ENCODE measurements at regions not wholly inside any gene's neighbourhood (a gene's known extent, or its start where the extent isn't known, plus 50 kb on each side); places are given as distances from the start of the nearest gene placed in this dataset.
"Not testable (repeated sequence)": the region's sequence is repeated elsewhere in the genome, so short reads cannot be mapped to it uniquely, and the experiment has no call there.

DNA sequence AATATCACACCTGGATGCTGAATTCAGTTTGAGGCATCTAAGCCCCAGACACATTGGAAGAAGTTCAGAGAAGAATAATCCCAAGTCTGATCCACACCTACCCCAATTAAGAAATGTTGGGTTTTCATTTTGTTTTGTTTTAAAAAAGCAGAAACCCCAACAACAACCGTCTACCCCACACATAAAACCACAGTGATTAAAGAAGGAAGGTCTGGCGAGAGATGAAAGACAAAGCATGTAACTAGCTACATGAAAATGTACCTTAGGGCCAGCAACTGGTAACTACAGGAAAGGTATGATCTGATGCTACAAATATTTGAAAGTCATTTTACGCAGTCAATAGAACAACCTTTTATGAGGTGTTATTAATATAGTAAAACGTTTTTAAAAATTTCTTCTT lies 1112.3 kb downstream of the GATA3 start:
- Histone ChIP-seq H3K27me3 (no peaks in the 10 kb centered on the region), H3K9me3 (no peaks in the 10 kb centered on the region), H3K36me3 (no peaks in the 10 kb centered on the region), H3K4me1 (no peaks in the 10 kb centered on the region), H3K4me3 (ENCODE audit: low read depth, low read length) (no peak overlapping the region)
- no peak for DNase-seq
- TF ChIP-seq, protein P1, sequence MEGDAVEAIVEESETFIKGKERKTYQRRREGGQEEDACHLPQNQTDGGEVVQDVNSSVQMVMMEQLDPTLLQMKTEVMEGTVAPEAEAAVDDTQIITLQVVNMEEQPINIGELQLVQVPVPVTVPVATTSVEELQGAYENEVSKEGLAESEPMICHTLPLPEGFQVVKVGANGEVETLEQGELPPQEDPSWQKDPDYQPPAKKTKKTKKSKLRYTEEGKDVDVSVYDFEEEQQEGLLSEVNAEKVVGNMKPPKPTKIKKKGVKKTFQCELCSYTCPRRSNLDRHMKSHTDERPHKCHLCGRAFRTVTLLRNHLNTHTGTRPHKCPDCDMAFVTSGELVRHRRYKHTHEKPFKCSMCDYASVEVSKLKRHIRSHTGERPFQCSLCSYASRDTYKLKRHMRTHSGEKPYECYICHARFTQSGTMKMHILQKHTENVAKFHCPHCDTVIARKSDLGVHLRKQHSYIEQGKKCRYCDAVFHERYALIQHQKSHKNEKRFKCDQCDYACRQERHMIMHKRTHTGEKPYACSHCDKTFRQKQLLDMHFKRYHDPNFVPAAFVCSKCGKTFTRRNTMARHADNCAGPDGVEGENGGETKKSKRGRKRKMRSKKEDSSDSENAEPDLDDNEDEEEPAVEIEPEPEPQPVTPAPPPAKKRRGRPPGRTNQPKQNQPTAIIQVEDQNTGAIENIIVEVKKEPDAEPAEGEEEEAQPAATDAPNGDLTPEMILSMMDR (IDR thresholded peaks at IDR 0.05; ENCODE audit: low read depth, low read length), result no peak

DNA sequence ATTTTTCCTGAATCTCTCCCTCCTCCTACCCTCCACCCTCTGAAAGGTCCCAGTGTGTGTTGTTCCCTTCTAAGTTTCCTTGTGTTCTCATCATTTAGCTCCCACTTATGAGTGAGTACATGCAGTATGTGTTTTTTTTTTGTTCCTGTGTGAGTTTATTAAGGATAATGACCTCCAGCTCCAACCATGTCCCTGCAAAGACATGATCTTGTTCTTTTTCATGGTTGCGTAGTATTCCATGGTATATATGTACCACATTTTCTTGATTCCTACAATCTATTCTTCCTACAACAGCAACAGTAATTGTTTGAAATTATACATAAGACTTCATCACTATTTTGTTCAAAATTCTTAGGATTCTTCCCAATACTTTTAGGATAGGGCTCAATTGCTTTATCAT lies 1117.8 kb downstream of the GATA3 start:
- no peaks in the 10 kb centered on the region for H3K9me3 ChIP-seq
- no peaks in the 10 kb centered on the region for H3K4me1 ChIP-seq
- no peak overlapping the region for H3K4me3 ChIP-seq (ENCODE audit: low read depth, low read length)
- H3K27me3 ChIP-seq, result no peaks in the 10 kb centered on the region
- H3K36me3 ChIP-seq, result no peaks in the 10 kb centered on the region
- no peak for DNase-seq
- TF ChIP-seq, protein P1 (IDR thresholded peaks at IDR 0.05; ENCODE audit: low read depth, low read length), result no peak

DNA sequence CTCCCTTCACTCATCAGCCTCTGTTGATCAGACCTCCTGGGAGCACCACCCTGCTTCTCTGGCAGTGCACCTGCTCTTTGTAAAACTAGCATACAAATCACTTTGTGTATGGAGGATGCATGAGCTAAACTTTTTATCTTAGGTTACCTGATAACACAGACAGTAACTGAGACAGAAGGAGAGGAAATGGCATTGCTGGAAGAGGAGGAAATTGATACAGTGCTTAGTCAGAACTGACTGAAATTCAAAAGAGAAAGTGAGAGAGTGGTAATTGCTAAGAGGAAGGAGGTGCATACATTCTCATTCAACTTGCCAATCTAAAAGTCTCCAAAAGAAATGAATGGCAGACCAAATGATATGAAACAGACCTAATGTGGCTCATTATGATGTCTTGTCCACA lies 1120.7 kb downstream of the GATA3 start:
- no peaks in the 10 kb centered on the region for H3K9me3 ChIP-seq
- TF ChIP-seq, protein P1 (IDR thresholded peaks at IDR 0.05; ENCODE audit: low read depth, low read length), result no peak
- no peak for DNase-seq
- H3K36me3 ChIP-seq, result no peaks in the 10 kb centered on the region
- H3K27me3 ChIP-seq, result no peaks in the 10 kb centered on the region
- no peaks in the 10 kb centered on the region; the same call in 1 of the 2 replicates for H3K4me1 ChIP-seq
- H3K4me3 ChIP-seq (ENCODE audit: low read depth, low read length), result no peak overlapping the region

DNA sequence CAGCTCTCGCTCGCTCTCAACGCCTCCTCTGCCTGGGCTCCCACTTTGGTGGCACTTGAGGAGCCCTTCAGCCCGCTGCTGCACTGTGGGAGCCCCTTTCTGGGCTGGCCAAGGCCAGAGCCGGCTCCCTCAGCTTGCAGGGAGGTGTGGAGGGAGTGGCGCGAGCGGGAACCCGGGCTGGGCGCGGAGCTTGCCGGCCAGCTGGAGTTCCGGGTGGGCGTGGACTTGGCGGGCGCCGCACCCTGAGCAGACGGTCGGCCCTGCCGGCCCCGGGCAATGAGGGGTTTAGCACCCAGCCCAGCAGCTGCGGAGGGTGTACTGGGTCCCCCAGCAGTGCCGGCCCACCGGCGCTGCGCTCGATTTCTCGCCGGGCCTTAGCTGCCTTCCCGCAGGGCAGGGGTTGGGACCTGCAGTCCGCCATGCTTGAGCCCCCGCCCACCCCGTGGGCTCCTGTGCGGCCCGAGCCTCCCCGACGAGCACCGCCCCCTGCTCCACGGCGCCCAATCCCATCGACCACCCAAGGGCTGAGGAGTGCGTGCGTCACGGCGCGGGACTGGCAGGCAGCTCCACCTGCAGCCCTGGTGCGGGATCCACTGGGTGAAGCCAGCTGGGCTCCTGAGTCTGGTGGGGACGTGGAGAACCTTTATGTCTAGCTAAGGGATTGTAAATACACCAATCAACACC lies 1128.9 kb downstream of the GATA3 start:
- not testable (repeated sequence) for H3K4me1 ChIP-seq; H3K9me3 ChIP-seq; DNase-seq; H3K36me3 ChIP-seq; H3K4me3 ChIP-seq (ENCODE audit: low read depth, low read length); H3K27me3 ChIP-seq

DNA sequence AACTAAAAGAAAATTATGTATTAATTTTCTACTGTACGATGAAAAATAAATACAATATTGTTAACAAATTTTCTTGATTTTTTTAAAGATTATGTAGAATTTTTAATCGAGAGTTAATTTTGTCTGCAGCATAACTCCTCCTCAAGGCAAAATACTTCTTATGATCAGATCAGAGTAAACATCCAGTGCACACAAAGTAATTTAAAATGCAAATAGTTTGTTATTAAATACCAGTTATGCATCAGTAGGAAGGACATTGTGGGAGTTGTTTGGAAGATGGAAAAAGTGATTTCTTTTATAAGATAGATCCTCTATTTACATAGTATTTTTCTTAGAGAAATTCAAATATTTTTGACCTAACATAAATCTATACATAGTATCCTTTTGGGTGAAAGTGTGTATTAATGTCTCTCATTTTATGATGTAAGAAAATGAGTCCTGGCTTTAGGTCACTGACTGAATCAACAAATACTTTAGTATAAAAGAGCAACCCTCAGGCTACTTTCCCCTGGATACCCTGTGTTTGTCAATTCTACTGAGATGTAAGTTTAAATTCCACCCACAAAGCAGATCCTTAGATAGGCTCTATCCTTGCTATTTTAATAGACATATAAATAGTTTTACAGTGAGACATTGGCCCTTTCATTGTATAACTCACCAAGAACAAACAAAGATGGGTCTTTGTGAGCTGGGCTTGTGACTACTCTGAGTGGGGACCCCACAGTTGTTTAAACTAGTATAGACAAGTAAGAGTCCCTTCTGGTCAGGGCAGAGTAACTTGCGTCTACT lies 1133.7 kb downstream of the GATA3 start:
- TF ChIP-seq, protein P1 (IDR thresholded peaks at IDR 0.05; ENCODE audit: low read depth, low read length), result no peak
- Histone ChIP-seq H3K36me3 (no peaks in the 10 kb centered on the region), H3K27me3 (no peaks in the 10 kb centered on the region), H3K9me3 (no peaks in the 10 kb centered on the region), H3K4me3 (ENCODE audit: low read depth, low read length) (no peak overlapping the region), H3K4me1 (no peaks in the 10 kb centered on the region)
- DNase-seq, result no peak

DNA sequence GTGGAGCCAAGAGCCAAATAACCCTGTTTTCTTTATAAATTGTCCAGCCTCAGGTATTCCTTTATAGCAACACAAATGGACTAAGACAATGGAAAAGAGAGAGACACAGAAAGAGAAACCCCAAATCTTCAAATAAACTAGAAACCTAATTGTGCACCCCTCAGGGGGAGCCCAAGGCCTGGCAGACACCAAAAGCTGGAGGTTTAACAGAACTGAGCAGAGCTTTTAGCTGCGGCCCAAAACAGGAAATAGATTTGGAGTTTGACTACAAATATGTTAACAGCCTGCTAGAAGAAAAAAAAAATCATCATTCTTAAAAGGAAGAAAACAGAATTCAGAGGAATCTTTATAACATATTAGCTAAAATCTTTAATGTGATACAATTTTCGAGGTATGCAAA lies 1135.0 kb downstream of the GATA3 start:
- TF ChIP-seq, protein P1 (IDR thresholded peaks at IDR 0.05; ENCODE audit: low read depth, low read length), result no peak
- no peak overlapping the region for H3K4me3 ChIP-seq (ENCODE audit: low read depth, low read length)
- H3K36me3 ChIP-seq, result no peaks in the 10 kb centered on the region
- no peaks in the 10 kb centered on the region for H3K4me1 ChIP-seq
- H3K27me3 ChIP-seq, result no peaks in the 10 kb centered on the region
- DNase-seq, result no peak
- H3K9me3 ChIP-seq, result no peaks in the 10 kb centered on the region
